Panc1 (cell line): ENCODE measurements at regions not wholly inside any gene's neighbourhood (a gene's known extent, or its start where the extent isn't known, plus 50 kb on each side); places are given as distances from the start of the nearest gene placed in this dataset.

ENCODE experiments used
- ATAC-seq: fragments of 200-7000 bp; cut with Tn5 transposase; 2 replicates; pipeline ENCODE4 v1.9.1; 2020; ENCODE audit warnings: mild to moderate bottlenecking, moderate library complexity
- BruUV-seq: library from RNA; stranded (reverse); fragments of 400-500 nt; replicated peaks from 2 replicates; lab custom pipeline; 2021; lab: Mats Ljungman, UMichigan
- CTCF ChIA-PET: fragments of 300-600 bp; sonication (Branson Sonifier 250); formaldehyde crosslinking; loops from one replicate; lab custom pipeline; 2022; ENCODE audit warnings: antibody characterized with exemption; lab: Charles Lee
- POLR2A ChIA-PET: fragments of 300-600 bp; sonication (Branson Sonifier 250); formaldehyde crosslinking; loops from one replicate; lab custom pipeline; 2022; ENCODE audit warnings: antibody characterized with exemption; lab: Charles Lee
- DNase-seq: peaks from one replicate; pipeline ENCODE4 v3.0.0-alpha.2; 2010; ENCODE audit warnings: low read depth, low spot score
- H3K27ac ChIP-seq: 2 replicates; pipeline ENCODE4 v1.5.1; 2011; ENCODE audit warnings: mild to moderate bottlenecking, low read length, inconsistent platforms
- H3K27me3 ChIP-seq: fragments of 200-500 bp; sonication (Bioruptor generic); 2 replicates; pipeline ENCODE4 v1.6.0; 2014; ENCODE audit warnings: low read length, inconsistent platforms; ENCODE audit not compliant: control insufficient read depth, insufficient read depth
- H3K36me3 ChIP-seq: fragments of 200-500 bp; sonication (Bioruptor generic); 2 replicates; pipeline ENCODE4 v1.5.1; 2014; ENCODE audit warnings: inconsistent platforms, mild to moderate bottlenecking, low read length, moderate library complexity; ENCODE audit not compliant: control insufficient read depth, insufficient read depth
- H3K4me1 ChIP-seq: 2 replicates; pipeline ENCODE4 v1.5.1; 2011; ENCODE audit warnings: inconsistent platforms, mild to moderate bottlenecking, low read length, moderate library complexity; ENCODE audit not compliant: control insufficient read depth, insufficient read depth
- H3K4me3 ChIP-seq, 2 experiments: 2 replicates each; pipeline ENCODE4 v1.5.1; 2011 to 2012; ENCODE audit warnings: low read depth in 2 of 2, low read length in 2 of 2, mild to moderate bottlenecking in 2 of 2, inconsistent platforms in 1 of 2, moderate library complexity in 1 of 2
- H3K9me3 ChIP-seq: fragments of 200-500 bp; sonication (Bioruptor generic); 2 replicates; pipeline ENCODE4 v1.5.1; 2014; ENCODE audit warnings: low read depth, mild to moderate bottlenecking, inconsistent platforms, low read length, moderate library complexity; ENCODE audit not compliant: control insufficient read depth, insufficient read depth
- CTCF ChIP-seq: fragments of 450-650 bp; IDR thresholded peaks from 2 replicates; pipeline ENCODE4 v1.5.1; 2017; ENCODE audit warnings: mild to moderate bottlenecking
- POLR2AphosphoS5 ChIP-seq: IDR thresholded peaks from 2 replicates; pipeline ENCODE4 v1.6.1; 2012; ENCODE audit warnings: mild to moderate bottlenecking, low read depth, low read length, moderate library complexity
- REST ChIP-seq, 2 experiments: IDR thresholded peaks; 2 replicates each; pipeline ENCODE4 v1.6.1; 2011 to 2012; ENCODE audit warnings: low read depth in 2 of 2, control low read depth in 1 of 2, low read length in 1 of 2, mild to moderate bottlenecking in 1 of 2, moderate library complexity in 1 of 2; ENCODE audit not compliant: insufficient read depth in 1 of 2
- SIN3A ChIP-seq: IDR thresholded peaks from 2 replicates; pipeline ENCODE4 v1.6.1; 2012; ENCODE audit warnings: low read depth, mild to moderate bottlenecking, low read length, moderate library complexity, borderline replicate concordance; ENCODE audit not compliant: insufficient read depth
- TCF7L2 ChIP-seq: IDR thresholded peaks from 2 replicates; pipeline ENCODE4 v1.6.1; 2011; ENCODE audit warnings: mild to moderate bottlenecking, low read depth, low read length, inconsistent platforms
- in situ Hi-C: cut with HindIII; loops from 2 replicates; pipeline ENCODE4 v1.10.0; 2016; ENCODE audit warnings: low sequenced_read_pairs, low pct_unique_long_range_greater_than_20kb
- intact Hi-C: fragments of 100-400 bp; cut with micrococcal nuclease; formaldehyde crosslinking; loops from one replicate; pipeline ENCODE4 v1.10.0; 2022; ENCODE audit not compliant: unreplicated experiment

- Histone ChIP-seq H3K4me1 (no peaks in the 10 kb centered on the region), H3K27me3 (no peaks in the 10 kb centered on the region), H3K9me3 (no peaks in the 10 kb centered on the region), H3K27ac (no peak overlapping the region), H3K4me3 (no peak overlapping the region), H3K36me3 (no peaks in the 10 kb centered on the region)
- ChIA-PET CTCF (no interaction called here), POLR2A (no interaction called here)
- intact Hi-C loops (no loop called here), in situ Hi-C loops (no loop called here)
- ATAC-seq (no peak), DNase-seq (no peak)
- no TSS peak for BruUV-seq
- TF ChIP-seq POLR2AphosphoS5: no peak
- TF ChIP-seq REST (IDR thresholded peaks at IDR 0.05; ENCODE audit: insufficient read depth in 1 of 2, low read depth in 2 of 2, low read length in 1 of 2): no peak
- TF ChIP-seq TCF7L2: no peak
- TF ChIP-seq CTCF: no peak
- no peak for TF ChIP-seq SIN3A
These were observed 680.8 kb downstream of the MATN1 start for GRCh38 chr1:30042438-30043147.

- no peak overlapping the region for H3K4me3 ChIP-seq
- in situ Hi-C loops (no loop called here), intact Hi-C loops (no loop called here)
- POLR2A ChIA-PET: no interaction called here
- TF ChIP-seq TCF7L2: no peak
- no peak for TF ChIP-seq CTCF
- no peak for TF ChIP-seq POLR2AphosphoS5
- no peak for TF ChIP-seq SIN3A
- TF ChIP-seq REST (IDR thresholded peaks at IDR 0.05; ENCODE audit: insufficient read depth in 1 of 2, low read depth in 2 of 2, low read length in 1 of 2): no peak
- H3K27me3 ChIP-seq: no peaks in the 10 kb centered on the region
- no peak for DNase-seq
- CTCF ChIA-PET: no interaction called here
- no peaks in the 10 kb centered on the region for H3K4me1 ChIP-seq
- BruUV-seq: no TSS peak
- H3K9me3 ChIP-seq: no peaks in the 10 kb centered on the region
- no peak for ATAC-seq
- no peak overlapping the region for H3K27ac ChIP-seq
- H3K36me3 ChIP-seq: no peaks in the 10 kb centered on the region
These were observed 681.5 kb downstream of the MATN1 start for GRCh38 chr1:30041741-30042437.
